OCI-LY1 (cell line): ENCODE measurements at regions not wholly inside any gene's neighbourhood (a gene's known extent, or its start where the extent isn't known, plus 50 kb on each side); places are given as distances from the start of the nearest gene placed in this dataset.

Experiments
- EZH2 ChIP-seq: fragments of 200-600 bp; sonication (generic), shearing (Covaris generic); IDR thresholded peaks from 2 replicates; pipeline ENCODE4 v1.8.0; 2017; ENCODE audit warnings: borderline replicate concordance, mixed run types, mild to moderate bottlenecking, antibody characterized with exemption, low read length, moderate library complexity, mixed read lengths
- TF ChIP-seq, protein P1 (sequence below): fragments of 200-600 bp; sonication (generic), shearing (Covaris generic); IDR thresholded peaks from 2 replicates; pipeline ENCODE4 v1.5.1; 2017; ENCODE audit warnings: mild to moderate bottlenecking, antibody characterized with exemption, low read length, moderate library complexity, mixed read lengths

DNA sequence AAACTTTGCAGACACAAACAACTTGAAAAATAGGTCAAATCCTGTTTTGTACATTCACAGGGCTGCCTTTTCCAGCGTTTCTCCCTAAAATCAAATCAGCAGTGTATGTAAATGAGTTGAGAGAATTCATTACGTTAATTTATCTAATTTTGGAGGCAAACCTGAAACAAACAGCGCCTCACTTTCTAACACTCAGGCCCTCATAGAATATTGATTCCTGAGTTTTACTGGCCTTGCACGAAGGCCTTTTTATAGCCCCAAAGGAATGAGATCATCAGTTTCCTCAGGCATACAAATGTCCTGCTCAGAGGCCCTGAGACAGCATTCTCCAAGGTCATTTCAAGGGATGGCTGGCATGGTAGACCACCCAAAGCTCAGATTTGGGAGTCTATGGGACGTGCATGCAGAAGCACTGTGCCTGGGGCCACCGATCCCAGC is 131.7 kb upstream of the CHST15 start:
- TF ChIP-seq, protein P1, sequence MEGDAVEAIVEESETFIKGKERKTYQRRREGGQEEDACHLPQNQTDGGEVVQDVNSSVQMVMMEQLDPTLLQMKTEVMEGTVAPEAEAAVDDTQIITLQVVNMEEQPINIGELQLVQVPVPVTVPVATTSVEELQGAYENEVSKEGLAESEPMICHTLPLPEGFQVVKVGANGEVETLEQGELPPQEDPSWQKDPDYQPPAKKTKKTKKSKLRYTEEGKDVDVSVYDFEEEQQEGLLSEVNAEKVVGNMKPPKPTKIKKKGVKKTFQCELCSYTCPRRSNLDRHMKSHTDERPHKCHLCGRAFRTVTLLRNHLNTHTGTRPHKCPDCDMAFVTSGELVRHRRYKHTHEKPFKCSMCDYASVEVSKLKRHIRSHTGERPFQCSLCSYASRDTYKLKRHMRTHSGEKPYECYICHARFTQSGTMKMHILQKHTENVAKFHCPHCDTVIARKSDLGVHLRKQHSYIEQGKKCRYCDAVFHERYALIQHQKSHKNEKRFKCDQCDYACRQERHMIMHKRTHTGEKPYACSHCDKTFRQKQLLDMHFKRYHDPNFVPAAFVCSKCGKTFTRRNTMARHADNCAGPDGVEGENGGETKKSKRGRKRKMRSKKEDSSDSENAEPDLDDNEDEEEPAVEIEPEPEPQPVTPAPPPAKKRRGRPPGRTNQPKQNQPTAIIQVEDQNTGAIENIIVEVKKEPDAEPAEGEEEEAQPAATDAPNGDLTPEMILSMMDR = no peak
- no peak for TF ChIP-seq EZH2
